ENCODE measurements at regions not wholly inside any gene's neighbourhood (a gene's known extent, or its start where the extent isn't known, plus 50 kb on each side); places are given as distances from the start of the nearest gene placed in this dataset.
"Not testable (repeated sequence)": the region's sequence is repeated elsewhere in the genome, so short reads cannot be mapped to it uniquely, and the experiment has no call there.

GRCh38 chr5:103990064-103990463, 427.5 kb upstream of the NUDT12 start:
- DNase-seq (ENCODE audit: low spot score): no peak
- in situ Hi-C loops (cut with HindIII; ENCODE audit: low sequenced_read_pairs): no loop called here

- DNase-seq (ENCODE audit: low spot score): no peak
- in situ Hi-C loops (cut with HindIII; ENCODE audit: low sequenced_read_pairs): no loop called here
These were observed 419.0 kb upstream of the NUDT12 start for GRCh38 chr5:103981592-103981991.

GRCh38 chr5:103973669-103974068, 411.1 kb upstream of the NUDT12 start:
- in situ Hi-C loops (cut with HindIII; ENCODE audit: low sequenced_read_pairs): no loop called here
- DNase-seq (ENCODE audit: low spot score): no peak

- in situ Hi-C loops (cut with HindIII; ENCODE audit: low sequenced_read_pairs); DNase-seq (ENCODE audit: low spot score): not testable (repeated sequence)
These were observed 403.7 kb upstream of the NUDT12 start for GRCh38 chr5:103966295-103966694.

GRCh38 chr5:103962023-103962422, 399.4 kb upstream of the NUDT12 start:
- in situ Hi-C loops (cut with HindIII; ENCODE audit: low sequenced_read_pairs): no loop called here
- DNase-seq (ENCODE audit: low spot score): no peak

- in situ Hi-C loops (cut with HindIII; ENCODE audit: low sequenced_read_pairs): no loop called here
- no peak for DNase-seq (ENCODE audit: low spot score)
These were observed 391.2 kb upstream of the NUDT12 start for GRCh38 chr5:103953601-103954382.

GRCh38 chr5:103951776-103952175, 389.2 kb upstream of the NUDT12 start:
- no peak for DNase-seq (ENCODE audit: low spot score)
- in situ Hi-C loops (cut with HindIII; ENCODE audit: low sequenced_read_pairs): no loop called here

GRCh38 chr5:103943230-103943629, 380.6 kb upstream of the NUDT12 start:
- DNase-seq (ENCODE audit: low spot score): no peak
- in situ Hi-C loops (cut with HindIII; ENCODE audit: low sequenced_read_pairs): no loop called here

- in situ Hi-C loops (cut with HindIII; ENCODE audit: low sequenced_read_pairs): no loop called here
- DNase-seq (ENCODE audit: low spot score): no peak
These were observed 380.1 kb upstream of the NUDT12 start for GRCh38 chr5:103942587-103943186.

GRCh38 chr5:103941596-103941995, 379.0 kb upstream of the NUDT12 start:
- peak; percentile 43 for DNase-seq (ENCODE audit: low spot score)
- in situ Hi-C loops (cut with HindIII; ENCODE audit: low sequenced_read_pairs): no loop called here

- in situ Hi-C loops (cut with HindIII; ENCODE audit: low sequenced_read_pairs): no loop called here
- no peak for DNase-seq (ENCODE audit: low spot score)
These were observed 375.6 kb upstream of the NUDT12 start for GRCh38 chr5:103938146-103938695.

GRCh38 chr5:103929338-103930013, 366.9 kb upstream of the NUDT12 start:
- DNase-seq (ENCODE audit: low spot score): peak; percentile 47
- in situ Hi-C loops (cut with HindIII; ENCODE audit: low sequenced_read_pairs): no loop called here

- no peak for DNase-seq (ENCODE audit: low spot score)
- in situ Hi-C loops (cut with HindIII; ENCODE audit: low sequenced_read_pairs): no loop called here
These were observed 365.1 kb upstream of the NUDT12 start for GRCh38 chr5:103927739-103928138.

- in situ Hi-C loops (cut with HindIII; ENCODE audit: low sequenced_read_pairs): no loop called here
- peak; percentile 56 for DNase-seq (ENCODE audit: low spot score)
These were observed 361.1 kb upstream of the NUDT12 start for GRCh38 chr5:103923616-103924168.

- in situ Hi-C loops (cut with HindIII; ENCODE audit: low sequenced_read_pairs): no loop called here
- no peak for DNase-seq (ENCODE audit: low spot score)
These were observed 356.9 kb upstream of the NUDT12 start for GRCh38 chr5:103919506-103919905.

GRCh38 chr5:103918668-103919367, 356.2 kb upstream of the NUDT12 start:
- DNase-seq (ENCODE audit: low spot score): peak; percentile 65
- in situ Hi-C loops (cut with HindIII; ENCODE audit: low sequenced_read_pairs): no loop called here

- in situ Hi-C loops (cut with HindIII; ENCODE audit: low sequenced_read_pairs): no loop called here
- peak; percentile 29 for DNase-seq (ENCODE audit: low spot score)
These were observed 352.5 kb upstream of the NUDT12 start for GRCh38 chr5:103915081-103915480.

GRCh38 chr5:103910786-103911185, 348.2 kb upstream of the NUDT12 start:
- in situ Hi-C loops (cut with HindIII; ENCODE audit: low sequenced_read_pairs): no loop called here
- no peak for DNase-seq (ENCODE audit: low spot score)

GRCh38 chr5:103910011-103910410, 347.4 kb upstream of the NUDT12 start:
- peak; percentile 33 for DNase-seq (ENCODE audit: low spot score)
- in situ Hi-C loops (cut with HindIII; ENCODE audit: low sequenced_read_pairs): no loop called here
